Dermis blood vessel endothelial cell (primary cell): ENCODE measurements at regions not wholly inside any gene's neighbourhood (a gene's known extent, or its start where the extent isn't known, plus 50 kb on each side); places are given as distances from the start of the nearest gene placed in this dataset.
"Not testable (repeated sequence)": the region's sequence is repeated elsewhere in the genome, so short reads cannot be mapped to it uniquely, and the experiment has no call there.

ENCODE experiments used
- DNase-seq: peaks from one replicate; pipeline ENCODE4 v3.0.0; 2010

GRCh38 chr6:168255283-168255881 is 64.2 kb downstream of the DACT2 start:
- DNase-seq = no peak

- no peak for DNase-seq
Measured at GRCh38 chr6:168252267-168252666, 67.3 kb downstream of the DACT2 start.

GRCh38 chr6:168250250-168250649 is 69.3 kb downstream of the DACT2 start:
- DNase-seq = no peak

GRCh38 chr6:168249746-168250145 is 69.8 kb downstream of the DACT2 start:
- no peak for DNase-seq

- no peak for DNase-seq
Measured at GRCh38 chr6:168248148-168248620, 71.4 kb downstream of the DACT2 start.

GRCh38 chr6:168247443-168248147 is 72.0 kb downstream of the DACT2 start:
- no peak for DNase-seq

GRCh38 chr6:168244961-168245551 is 74.5 kb downstream of the DACT2 start:
- DNase-seq = no peak

GRCh38 chr6:168243812-168244376 is 75.7 kb downstream of the DACT2 start:
- DNase-seq = no peak

GRCh38 chr6:168242940-168243225 is 76.7 kb downstream of the DACT2 start:
- DNase-seq = no peak

GRCh38 chr6:168242111-168242939 is 77.3 kb downstream of the DACT2 start:
- no peak for DNase-seq

GRCh38 chr6:168240160-168240559 is 79.4 kb downstream of the DACT2 start:
- DNase-seq = no peak

GRCh38 chr6:168239044-168239773 is 80.4 kb downstream of the DACT2 start:
- no peak for DNase-seq

GRCh38 chr6:168238159-168238909 is 81.2 kb downstream of the DACT2 start:
- no peak for DNase-seq

GRCh38 chr6:168233875-168234213 is 85.7 kb downstream of the DACT2 start:
- DNase-seq = not testable (repeated sequence)

- DNase-seq = no peak
Measured at GRCh38 chr6:168232989-168233874, 86.3 kb downstream of the DACT2 start.

- no peak for DNase-seq
Measured at GRCh38 chr6:168232528-168232927, 87.0 kb downstream of the DACT2 start.

GRCh38 chr6:168232062-168232461 is 87.5 kb downstream of the DACT2 start:
- DNase-seq = no peak

- DNase-seq = no peak
Measured at GRCh38 chr6:168231393-168231957, 88.1 kb downstream of the DACT2 start.

GRCh38 chr6:168229368-168229752 is 90.2 kb downstream of the DACT2 start:
- DNase-seq = no peak

- no peak for DNase-seq
Measured at GRCh38 chr6:168228676-168229367, 90.8 kb downstream of the DACT2 start.
